Spinal cord (tissue), 9 donors: ENCODE measurements at regions not wholly inside any gene's neighbourhood (a gene's known extent, or its start where the extent isn't known, plus 50 kb on each side); places are given as distances from the start of the nearest gene placed in this dataset.

ENCODE experiments used
- DNase-seq, 6 donors: peaks; one replicate each; pipeline versions ENCODE4 v3.0.0 to v3.0.0-alpha.2; 2013 to 2015; ENCODE audit warnings: low spot score in 6 of 6, low read depth in 4 of 6
- H3K27ac ChIP-seq: one replicate; pipeline ENCODE4 v1.5.1; 2013; ENCODE audit warnings: low read depth, low read length, control low read depth
- H3K27me3 ChIP-seq: one replicate; pipeline ENCODE4 v1.6.1; 2013; ENCODE audit warnings: low read length; ENCODE audit not compliant: control insufficient read depth, insufficient read depth
- H3K36me3 ChIP-seq: one replicate; pipeline ENCODE4 v1.6.1; 2013; ENCODE audit warnings: low read length; ENCODE audit not compliant: control insufficient read depth, insufficient read depth
- H3K4me1 ChIP-seq: one replicate; pipeline ENCODE4 v1.6.1; 2013; ENCODE audit warnings: low read length; ENCODE audit not compliant: control insufficient read depth, insufficient read depth
- H3K4me3 ChIP-seq: one replicate; pipeline ENCODE4 v1.5.1; 2013; ENCODE audit warnings: low read depth, low read length, control low read depth
- H3K9me3 ChIP-seq: one replicate; pipeline ENCODE4 v1.6.1; 2013; ENCODE audit warnings: low read length; ENCODE audit not compliant: control insufficient read depth, insufficient read depth
- WGBS: methylation state at CpG from one replicate; pipeline ENCODE4 v1.1.5; 2013; ENCODE audit warnings: missing lambda C conversion rate; ENCODE audit not compliant: insufficient coverage; 5-methylcytosine and 5-hydroxymethylcytosine counted together
- donor health status: healthy.

- H3K4me1 ChIP-seq: no peaks in the 10 kb centered on the region
- H3K4me3 ChIP-seq: no peak overlapping the region
- DNase-seq: no peak
- 84% methylated on average over 10 of the region's 12 CpGs for WGBS
- no peak overlapping the region for H3K27ac ChIP-seq
- H3K36me3 ChIP-seq: no peaks in the 10 kb centered on the region
- no peaks in the 10 kb centered on the region for H3K27me3 ChIP-seq
- H3K9me3 ChIP-seq: no peaks in the 10 kb centered on the region
Measured at GRCh38 chr10:130422366-130423324, 286.5 kb downstream of the GLRX3 start.

- H3K4me1 ChIP-seq: no peaks in the 10 kb centered on the region
- no peak overlapping the region for H3K4me3 ChIP-seq
- no peaks in the 10 kb centered on the region for H3K9me3 ChIP-seq
- H3K36me3 ChIP-seq: no peaks in the 10 kb centered on the region
- H3K27me3 ChIP-seq: no peaks in the 10 kb centered on the region
- WGBS: 90% methylated on average over 21 of the region's 21 CpGs
- H3K27ac ChIP-seq: no peak overlapping the region
- DNase-seq: no peak
Measured at GRCh38 chr10:130423455-130424305, 287.5 kb downstream of the GLRX3 start.

GRCh38 chr10:130424418-130424817, 288.2 kb downstream of the GLRX3 start:
- H3K36me3 ChIP-seq: no peaks in the 10 kb centered on the region
- H3K27me3 ChIP-seq: no peaks in the 10 kb centered on the region
- H3K9me3 ChIP-seq: no peaks in the 10 kb centered on the region
- 93% methylated on average over 9 of the region's 10 CpGs for WGBS
- H3K4me1 ChIP-seq: no peaks in the 10 kb centered on the region
- H3K4me3 ChIP-seq: no peak overlapping the region
- no peak for DNase-seq
- no peak overlapping the region for H3K27ac ChIP-seq

GRCh38 chr10:130425169-130425568, 289.0 kb downstream of the GLRX3 start:
- Histone ChIP-seq H3K4me1 (no peaks in the 10 kb centered on the region), H3K9me3 (no peaks in the 10 kb centered on the region), H3K36me3 (no peaks in the 10 kb centered on the region), H3K4me3 (no peak overlapping the region), H3K27me3 (no peaks in the 10 kb centered on the region), H3K27ac (no peak overlapping the region)
- 91% methylated on average over 4 of the region's 5 CpGs for WGBS
- DNase-seq: no peak

- DNase-seq: no peak
- 97% methylated on average over 7 of the region's 10 CpGs for WGBS
- H3K4me3 ChIP-seq: no peak overlapping the region
Measured at GRCh38 chr10:130425881-130426435, 289.8 kb downstream of the GLRX3 start.

GRCh38 chr10:130427216-130427722, 291.1 kb downstream of the GLRX3 start:
- H3K9me3 ChIP-seq: no peaks in the 10 kb centered on the region
- WGBS: 99% methylated on average over 4 of the region's 4 CpGs
- H3K27ac ChIP-seq: no peak overlapping the region
- no peak overlapping the region for H3K4me3 ChIP-seq
- H3K4me1 ChIP-seq: no peaks in the 10 kb centered on the region
- no peaks in the 10 kb centered on the region for H3K27me3 ChIP-seq
- H3K36me3 ChIP-seq: no peaks in the 10 kb centered on the region
- no peak for DNase-seq

More at GRCh38 chr10:130425881-130426435, 289.8 kb downstream of the GLRX3 start:
- H3K9me3 ChIP-seq: no peaks in the 10 kb centered on the region
- H3K4me1 ChIP-seq: no peaks in the 10 kb centered on the region
- no peak overlapping the region for H3K27ac ChIP-seq
- H3K36me3 ChIP-seq: no peaks in the 10 kb centered on the region
- no peaks in the 10 kb centered on the region for H3K27me3 ChIP-seq

- 56% methylated on average over 1 of the region's 6 CpGs for WGBS
- Histone ChIP-seq H3K4me3 (no peak overlapping the region), H3K36me3 (no peaks in the 10 kb centered on the region), H3K9me3 (no peaks in the 10 kb centered on the region), H3K27ac (no peak overlapping the region), H3K4me1 (no peaks in the 10 kb centered on the region), H3K27me3 (no peaks in the 10 kb centered on the region)
- no peak for DNase-seq
Measured at GRCh38 chr10:130428936-130429335, 292.7 kb downstream of the GLRX3 start.

- Histone ChIP-seq H3K36me3 (no peaks in the 10 kb centered on the region), H3K4me1 (no peaks in the 10 kb centered on the region), H3K4me3 (no peak overlapping the region), H3K9me3 (no peaks in the 10 kb centered on the region), H3K27me3 (no peaks in the 10 kb centered on the region), H3K27ac (no peak overlapping the region)
- 100% methylated on average over 3 of the region's 4 CpGs for WGBS
- DNase-seq: no peak
Measured at GRCh38 chr10:130429809-130430208, 293.6 kb downstream of the GLRX3 start.

GRCh38 chr10:130430291-130430690, 294.1 kb downstream of the GLRX3 start:
- DNase-seq: no peak

More at GRCh38 chr10:130430291-130430690, 294.1 kb downstream of the GLRX3 start:
- Histone ChIP-seq H3K4me3 (no peak overlapping the region), H3K4me1 (no peaks in the 10 kb centered on the region), H3K9me3 (no peaks in the 10 kb centered on the region), H3K36me3 (no peaks in the 10 kb centered on the region), H3K27ac (no peak overlapping the region), H3K27me3 (no peaks in the 10 kb centered on the region)
- 84% methylated on average over 2 of the region's 4 CpGs for WGBS
